ENCODE measurements at regions not wholly inside any gene's neighbourhood (a gene's known extent, or its start where the extent isn't known, plus 50 kb on each side); places are given as distances from the start of the nearest gene placed in this dataset.

- Mint-ChIP-seq H3K4me1 (peaks cover 4% of the 10 kb centered on the region), H3K9me3 (no peaks in the 10 kb centered on the region), H3K27me3 (ENCODE audit: insufficient read depth, low read depth) (peaks cover 3% of the 10 kb centered on the region), H3K27ac (no peak overlapping the region), H3K4me3 (no peak overlapping the region), H3K36me3 (no peaks in the 10 kb centered on the region)
- H3K27ac ChIP-seq, result no peak overlapping the region
- no peaks in the 10 kb centered on the region for H3K79me2 ChIP-seq (ENCODE audit: low read depth)
- no peaks in the 10 kb centered on the region for H4K20me1 ChIP-seq (ENCODE audit: low read depth)
- TF ChIP-seq, protein P1, sequence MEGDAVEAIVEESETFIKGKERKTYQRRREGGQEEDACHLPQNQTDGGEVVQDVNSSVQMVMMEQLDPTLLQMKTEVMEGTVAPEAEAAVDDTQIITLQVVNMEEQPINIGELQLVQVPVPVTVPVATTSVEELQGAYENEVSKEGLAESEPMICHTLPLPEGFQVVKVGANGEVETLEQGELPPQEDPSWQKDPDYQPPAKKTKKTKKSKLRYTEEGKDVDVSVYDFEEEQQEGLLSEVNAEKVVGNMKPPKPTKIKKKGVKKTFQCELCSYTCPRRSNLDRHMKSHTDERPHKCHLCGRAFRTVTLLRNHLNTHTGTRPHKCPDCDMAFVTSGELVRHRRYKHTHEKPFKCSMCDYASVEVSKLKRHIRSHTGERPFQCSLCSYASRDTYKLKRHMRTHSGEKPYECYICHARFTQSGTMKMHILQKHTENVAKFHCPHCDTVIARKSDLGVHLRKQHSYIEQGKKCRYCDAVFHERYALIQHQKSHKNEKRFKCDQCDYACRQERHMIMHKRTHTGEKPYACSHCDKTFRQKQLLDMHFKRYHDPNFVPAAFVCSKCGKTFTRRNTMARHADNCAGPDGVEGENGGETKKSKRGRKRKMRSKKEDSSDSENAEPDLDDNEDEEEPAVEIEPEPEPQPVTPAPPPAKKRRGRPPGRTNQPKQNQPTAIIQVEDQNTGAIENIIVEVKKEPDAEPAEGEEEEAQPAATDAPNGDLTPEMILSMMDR (IDR thresholded peaks at IDR 0.05), result no peak
- TF ChIP-seq EZH2 (IDR thresholded peaks at IDR 0.05) (no peak), EZH2phosphoT487 (IDR thresholded peaks at IDR 0.05) (no peak)
- DNase-seq (ENCODE audit: low spot score), result no peak
- H3F3A ChIP-seq (ENCODE audit: low read depth), result peaks cover 13% of the 10 kb centered on the region
- H3K4me1 ChIP-seq, result peaks cover 21% of the 10 kb centered on the region
- H3K4me3 ChIP-seq, result no peak overlapping the region
- no peaks in the 10 kb centered on the region for H3K36me3 ChIP-seq
- H3K9me3 ChIP-seq (ENCODE audit: low read depth), result no peaks in the 10 kb centered on the region
- no peak overlapping the region for H3K4me2 ChIP-seq
- no peaks in the 10 kb centered on the region for H3K27me3 ChIP-seq
- H3K9ac ChIP-seq, result no peak overlapping the region
- H2AFZ ChIP-seq (replicated peaks), result no peak overlapping the region
Measured at GRCh38 chr1:108036796-108037562, 72.0 kb upstream of the VAV3 start.

DNA sequence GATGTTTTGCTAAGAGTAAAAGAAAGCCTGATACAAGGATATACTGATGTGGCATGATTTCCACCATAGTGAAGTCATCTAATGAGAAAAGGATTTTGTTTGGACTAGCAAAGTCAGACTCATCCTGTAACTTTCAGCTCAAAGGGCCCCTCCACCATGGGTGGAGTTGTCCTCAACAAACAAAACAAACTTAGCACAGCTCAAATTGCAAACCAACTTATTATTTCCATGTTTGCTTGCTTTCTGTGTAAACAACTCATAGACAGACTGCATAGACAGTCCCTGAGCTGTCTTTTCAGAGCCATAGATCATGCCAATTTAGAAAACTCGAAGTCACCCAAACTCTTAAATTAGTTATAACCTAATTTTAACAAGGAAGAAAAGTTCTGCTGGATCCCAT lies 69.4 kb upstream of the VAV3 start:
- H3K27ac ChIP-seq, result no peak overlapping the region
- H4K20me1 ChIP-seq (ENCODE audit: low read depth), result no peaks in the 10 kb centered on the region
- peaks cover 21% of the 10 kb centered on the region for H3K4me1 ChIP-seq
- TF ChIP-seq EZH2phosphoT487 (IDR thresholded peaks at IDR 0.05) (no peak), EZH2 (IDR thresholded peaks at IDR 0.05) (no peak)
- H3K4me2 ChIP-seq, result no peak overlapping the region
- no peaks in the 10 kb centered on the region for H3K36me3 Mint-ChIP-seq
- no peak overlapping the region for H3K4me3 Mint-ChIP-seq
- no peaks in the 10 kb centered on the region for H3K36me3 ChIP-seq
- no peaks in the 10 kb centered on the region for H3K9me3 ChIP-seq (ENCODE audit: low read depth)
- no peaks in the 10 kb centered on the region for H3K27me3 ChIP-seq
- no peak overlapping the region for H2AFZ ChIP-seq (replicated peaks)
- no peak overlapping the region for H3K9ac ChIP-seq
- peaks cover 14% of the 10 kb centered on the region for H3F3A ChIP-seq (ENCODE audit: low read depth)
- H3K79me2 ChIP-seq (ENCODE audit: low read depth), result no peaks in the 10 kb centered on the region
- H3K27me3 Mint-ChIP-seq (ENCODE audit: insufficient read depth, low read depth), result peaks cover 5% of the 10 kb centered on the region
- peaks cover 4% of the 10 kb centered on the region for H3K4me1 Mint-ChIP-seq
- DNase-seq (ENCODE audit: low spot score), result no peak
- H3K27ac Mint-ChIP-seq, result no peak overlapping the region
- H3K4me3 ChIP-seq, result no peak overlapping the region
- peaks cover 2% of the 10 kb centered on the region for H3K9me3 Mint-ChIP-seq

DNA sequence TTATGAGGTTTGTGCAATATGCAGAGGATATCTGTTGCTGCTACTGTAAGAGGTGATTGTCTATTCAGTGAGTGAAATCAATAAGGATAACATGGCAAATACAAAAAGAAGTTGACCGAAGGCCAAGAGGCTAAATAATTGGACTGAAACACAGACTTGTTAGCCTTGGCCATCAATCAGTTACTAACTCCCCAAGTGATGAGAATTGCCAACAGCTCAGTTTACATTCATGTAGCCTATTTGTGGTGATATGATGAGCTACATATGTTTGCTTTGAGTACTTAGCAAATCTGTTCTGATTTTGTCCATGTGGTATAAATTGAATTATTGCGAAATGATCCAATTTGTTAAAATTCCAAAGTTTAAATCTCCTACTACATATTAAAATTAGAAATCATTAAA lies 68.6 kb upstream of the VAV3 start:
- H2AFZ ChIP-seq (replicated peaks), result no peak overlapping the region
- Mint-ChIP-seq H3K9me3 (peaks cover 3% of the 10 kb centered on the region), H3K4me3 (no peak overlapping the region), H3K27me3 (ENCODE audit: insufficient read depth, low read depth) (peaks cover 5% of the 10 kb centered on the region), H3K4me1 (peaks cover 4% of the 10 kb centered on the region), H3K36me3 (no peaks in the 10 kb centered on the region), H3K27ac (no peak overlapping the region)
- no peaks in the 10 kb centered on the region for H3K79me2 ChIP-seq (ENCODE audit: low read depth)
- peaks cover 21% of the 10 kb centered on the region for H3K4me1 ChIP-seq
- DNase-seq (ENCODE audit: low spot score), result no peak
- no peak overlapping the region for H3K9ac ChIP-seq
- H3F3A ChIP-seq (ENCODE audit: low read depth), result peaks cover 14% of the 10 kb centered on the region
- TF ChIP-seq, protein P1 (IDR thresholded peaks at IDR 0.05), result no peak
- TF ChIP-seq EZH2 (IDR thresholded peaks at IDR 0.05) (no peak), EZH2phosphoT487 (IDR thresholded peaks at IDR 0.05) (no peak)
- H3K27me3 ChIP-seq, result no peaks in the 10 kb centered on the region
- H3K4me2 ChIP-seq, result no peak overlapping the region
- no peaks in the 10 kb centered on the region for H4K20me1 ChIP-seq (ENCODE audit: low read depth)
- no peaks in the 10 kb centered on the region for H3K36me3 ChIP-seq
- H3K9me3 ChIP-seq (ENCODE audit: low read depth), result no peaks in the 10 kb centered on the region
- H3K4me3 ChIP-seq, result no peak overlapping the region
- H3K27ac ChIP-seq, result no peak overlapping the region

GRCh38 chr1:108028841-108029388 lies 63.9 kb upstream of the VAV3 start:
- H3K27ac ChIP-seq, result no peak overlapping the region
- no peak overlapping the region for H3K4me3 ChIP-seq
- no peaks in the 10 kb centered on the region for H3K9me3 ChIP-seq (ENCODE audit: low read depth)
- no peaks in the 10 kb centered on the region for H3K79me2 ChIP-seq (ENCODE audit: low read depth)
- H3K36me3 ChIP-seq, result no peaks in the 10 kb centered on the region
- H3K4me2 ChIP-seq, result no peak overlapping the region
- H3K9ac ChIP-seq, result no peak overlapping the region
- no peaks in the 10 kb centered on the region for H4K20me1 ChIP-seq (ENCODE audit: low read depth)
- H2AFZ ChIP-seq (replicated peaks), result no peak overlapping the region
- H3K4me3 Mint-ChIP-seq, result no peak overlapping the region
- H3K36me3 Mint-ChIP-seq, result peaks cover 1% of the 10 kb centered on the region
- TF ChIP-seq, protein P1 (IDR thresholded peaks at IDR 0.05), result no peak
- TF ChIP-seq EZH2 (IDR thresholded peaks at IDR 0.05), result no peak
- TF ChIP-seq EZH2phosphoT487 (IDR thresholded peaks at IDR 0.05), result no peak
- no peaks in the 10 kb centered on the region for H3K27me3 ChIP-seq
- no peak for DNase-seq (ENCODE audit: low spot score)
- peaks cover 15% of the 10 kb centered on the region for H3K4me1 ChIP-seq
- peaks cover 14% of the 10 kb centered on the region for H3F3A ChIP-seq (ENCODE audit: low read depth)
- H3K9me3 Mint-ChIP-seq, result peaks cover 3% of the 10 kb centered on the region
- H3K27me3 Mint-ChIP-seq (ENCODE audit: insufficient read depth, low read depth), result peaks cover 5% of the 10 kb centered on the region
- no peak overlapping the region for H3K27ac Mint-ChIP-seq
- H3K4me1 Mint-ChIP-seq, result peaks cover 4% of the 10 kb centered on the region

Measured in neural progenitor cell (in vitro differentiated cells).